Type B pancreatic cell (in vitro differentiated cells): ENCODE measurements at regions not wholly inside any gene's neighbourhood (a gene's known extent, or its start where the extent isn't known, plus 50 kb on each side); places are given as distances from the start of the nearest gene placed in this dataset.

Experiments
- DNase-seq: peaks from one replicate; pipeline ENCODE4 v3.0.0; 2021; ENCODE audit warnings: mixed read lengths; ENCODE audit not compliant: unreplicated experiment; ENCODE audit errors: extremely low spot score
- H3K27ac Mint-ChIP-seq: 2 replicates; pipeline ENCODE4 v1.8.0; 2021; ENCODE audit warnings: mild to moderate bottlenecking, mixed read lengths
- H3K27me3 Mint-ChIP-seq: 2 replicates; pipeline ENCODE4 v1.8.0; 2021; ENCODE audit warnings: mixed read lengths
- H3K36me3 Mint-ChIP-seq: 2 replicates; pipeline ENCODE4 v1.8.0; 2021; ENCODE audit warnings: mixed read lengths
- H3K4me1 Mint-ChIP-seq: one replicate; pipeline ENCODE4 v1.8.0; 2021; ENCODE audit warnings: mixed read lengths; ENCODE audit not compliant: unreplicated experiment
- H3K4me3 Mint-ChIP-seq: 2 replicates; pipeline ENCODE4 v1.8.0; 2021; ENCODE audit warnings: mild to moderate bottlenecking, mixed read lengths
- H3K9me3 Mint-ChIP-seq: 2 replicates; pipeline ENCODE4 v1.8.0; 2021; ENCODE audit warnings: mixed read lengths
- TF ChIP-seq, protein P1 (sequence below): fragments of 200-600 bp; sonication (generic); conservative IDR thresholded peaks from 2 replicates; pipeline ENCODE4 v1.5.0; 2021; ENCODE audit warnings: antibody characterized with exemption, mild to moderate bottlenecking

DNA sequence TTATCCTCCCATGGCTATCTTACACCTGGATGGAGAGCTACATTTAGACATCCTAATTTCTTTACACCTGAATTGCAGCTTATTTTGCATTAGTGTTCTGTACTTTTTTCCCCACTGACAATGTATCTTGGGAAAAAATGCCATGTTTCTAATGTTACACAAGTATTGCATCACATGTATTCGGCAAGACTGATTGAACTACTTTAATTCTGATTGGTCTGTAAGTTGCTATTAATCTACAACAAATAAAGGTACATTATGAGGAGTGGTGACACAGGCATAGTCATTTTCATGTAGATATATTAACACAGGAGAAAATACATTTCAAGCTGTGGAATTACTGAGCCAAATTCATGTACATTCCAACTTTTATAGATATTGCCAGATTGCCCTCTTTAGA is 558.0 kb downstream of the TRIML1 start:
- TF ChIP-seq, protein P1, sequence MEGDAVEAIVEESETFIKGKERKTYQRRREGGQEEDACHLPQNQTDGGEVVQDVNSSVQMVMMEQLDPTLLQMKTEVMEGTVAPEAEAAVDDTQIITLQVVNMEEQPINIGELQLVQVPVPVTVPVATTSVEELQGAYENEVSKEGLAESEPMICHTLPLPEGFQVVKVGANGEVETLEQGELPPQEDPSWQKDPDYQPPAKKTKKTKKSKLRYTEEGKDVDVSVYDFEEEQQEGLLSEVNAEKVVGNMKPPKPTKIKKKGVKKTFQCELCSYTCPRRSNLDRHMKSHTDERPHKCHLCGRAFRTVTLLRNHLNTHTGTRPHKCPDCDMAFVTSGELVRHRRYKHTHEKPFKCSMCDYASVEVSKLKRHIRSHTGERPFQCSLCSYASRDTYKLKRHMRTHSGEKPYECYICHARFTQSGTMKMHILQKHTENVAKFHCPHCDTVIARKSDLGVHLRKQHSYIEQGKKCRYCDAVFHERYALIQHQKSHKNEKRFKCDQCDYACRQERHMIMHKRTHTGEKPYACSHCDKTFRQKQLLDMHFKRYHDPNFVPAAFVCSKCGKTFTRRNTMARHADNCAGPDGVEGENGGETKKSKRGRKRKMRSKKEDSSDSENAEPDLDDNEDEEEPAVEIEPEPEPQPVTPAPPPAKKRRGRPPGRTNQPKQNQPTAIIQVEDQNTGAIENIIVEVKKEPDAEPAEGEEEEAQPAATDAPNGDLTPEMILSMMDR = no peak
- Mint-ChIP-seq H3K4me1 (no peaks in the 10 kb centered on the region), H3K36me3 (no peaks in the 10 kb centered on the region), H3K27ac (no peak overlapping the region), H3K9me3 (no peaks in the 10 kb centered on the region), H3K4me3 (no peak overlapping the region), H3K27me3 (no peaks in the 10 kb centered on the region)
- DNase-seq = no peak

DNA sequence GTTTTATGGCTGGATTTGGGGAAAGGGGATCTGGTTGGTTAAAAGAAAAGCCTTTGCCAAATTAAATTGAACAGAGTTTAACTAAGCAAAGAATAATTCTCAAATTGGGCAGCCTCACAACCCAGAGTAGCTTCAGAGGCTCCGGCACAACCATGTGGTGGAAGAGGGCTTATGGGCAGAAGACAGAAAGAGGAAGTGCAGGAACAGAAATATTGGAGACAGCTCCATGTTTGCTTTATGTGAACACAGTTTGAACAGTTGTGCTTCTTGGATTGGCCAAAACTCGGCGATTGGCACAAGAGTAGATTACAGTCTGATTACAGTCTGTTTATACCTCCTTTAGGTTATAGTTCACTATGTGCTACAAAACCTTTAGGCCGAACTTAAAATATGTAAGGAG is 562.7 kb downstream of the TRIML1 start:
- no peaks in the 10 kb centered on the region for H3K9me3 Mint-ChIP-seq
- no peaks in the 10 kb centered on the region for H3K36me3 Mint-ChIP-seq
- no peak for DNase-seq
- H3K27me3 Mint-ChIP-seq = no peaks in the 10 kb centered on the region
- H3K4me3 Mint-ChIP-seq = no peak overlapping the region
- H3K4me1 Mint-ChIP-seq = no peaks in the 10 kb centered on the region
- TF ChIP-seq, protein P1 = no peak
- H3K27ac Mint-ChIP-seq = no peak overlapping the region

DNA sequence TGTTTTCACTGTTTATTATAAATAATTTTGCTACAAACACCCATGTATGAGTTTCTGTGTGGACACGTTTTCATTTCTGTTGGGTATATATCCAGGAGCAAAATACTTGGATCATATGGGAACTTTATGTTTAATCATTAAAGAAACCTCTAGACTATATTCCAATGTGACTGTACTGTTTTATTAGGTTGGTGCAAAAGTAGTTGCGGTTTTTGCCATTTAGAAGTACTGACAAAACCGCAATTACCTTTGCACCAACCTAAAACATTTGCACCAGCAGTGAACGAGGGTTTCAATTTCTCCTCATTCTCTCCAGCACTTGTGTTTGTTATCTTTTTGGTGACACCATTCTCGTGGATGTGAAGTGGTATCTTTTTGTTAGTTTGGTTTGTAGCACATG is 565.0 kb downstream of the TRIML1 start:
- H3K27ac Mint-ChIP-seq = no peak overlapping the region
- H3K27me3 Mint-ChIP-seq = no peaks in the 10 kb centered on the region
- DNase-seq = no peak
- H3K9me3 Mint-ChIP-seq = no peaks in the 10 kb centered on the region
- H3K4me3 Mint-ChIP-seq = no peak overlapping the region
- TF ChIP-seq, protein P1 = no peak
- no peaks in the 10 kb centered on the region for H3K4me1 Mint-ChIP-seq
- H3K36me3 Mint-ChIP-seq = no peaks in the 10 kb centered on the region

DNA sequence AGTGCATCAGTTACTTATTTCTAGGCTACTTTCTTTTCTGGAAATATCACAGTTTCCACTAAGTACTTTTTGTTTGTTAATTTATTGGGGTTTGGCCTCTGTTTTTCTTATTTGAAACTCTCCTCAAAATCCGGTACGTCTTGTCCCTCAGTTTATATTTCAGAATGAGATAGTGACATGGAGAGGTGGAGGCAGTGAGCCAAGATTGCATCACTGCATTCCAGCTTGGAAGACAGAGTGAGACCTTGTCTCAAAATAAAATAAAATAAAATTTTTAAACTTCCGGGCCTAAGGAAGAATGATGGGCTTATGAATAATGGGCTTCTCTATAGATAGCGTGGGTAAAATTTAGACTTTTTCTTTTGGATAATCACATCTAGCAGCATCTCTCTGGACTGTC is 567.8 kb downstream of the TRIML1 start:
- Mint-ChIP-seq H3K27me3 (no peaks in the 10 kb centered on the region), H3K9me3 (no peaks in the 10 kb centered on the region), H3K4me1 (no peaks in the 10 kb centered on the region), H3K4me3 (no peak overlapping the region), H3K36me3 (no peaks in the 10 kb centered on the region), H3K27ac (no peak overlapping the region)
- no peak for DNase-seq
- TF ChIP-seq, protein P1 = no peak

DNA sequence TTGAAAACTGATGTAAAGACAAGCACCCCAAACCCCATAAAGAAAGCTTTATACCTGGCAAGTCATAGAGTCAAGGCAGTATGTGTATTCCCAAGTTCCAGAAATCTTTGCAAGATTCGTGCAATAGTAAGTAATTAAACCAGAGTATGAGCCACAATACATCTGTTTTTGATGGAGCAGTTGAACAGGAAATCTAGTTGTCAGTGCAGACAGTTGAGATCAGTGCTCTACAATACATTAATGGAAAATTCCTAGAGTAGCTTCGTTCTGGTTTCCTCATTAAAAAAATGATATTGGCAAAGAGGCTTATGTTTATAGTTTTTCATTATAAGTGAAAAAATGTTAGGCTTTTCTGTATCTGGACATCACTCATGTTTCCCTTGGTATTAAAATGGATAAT is 575.3 kb downstream of the TRIML1 start:
- Mint-ChIP-seq H3K27me3 (no peaks in the 10 kb centered on the region), H3K4me1 (no peaks in the 10 kb centered on the region), H3K4me3 (no peak overlapping the region), H3K27ac (no peak overlapping the region), H3K9me3 (no peaks in the 10 kb centered on the region), H3K36me3 (no peaks in the 10 kb centered on the region)
- TF ChIP-seq, protein P1 = no peak
- no peak for DNase-seq

DNA sequence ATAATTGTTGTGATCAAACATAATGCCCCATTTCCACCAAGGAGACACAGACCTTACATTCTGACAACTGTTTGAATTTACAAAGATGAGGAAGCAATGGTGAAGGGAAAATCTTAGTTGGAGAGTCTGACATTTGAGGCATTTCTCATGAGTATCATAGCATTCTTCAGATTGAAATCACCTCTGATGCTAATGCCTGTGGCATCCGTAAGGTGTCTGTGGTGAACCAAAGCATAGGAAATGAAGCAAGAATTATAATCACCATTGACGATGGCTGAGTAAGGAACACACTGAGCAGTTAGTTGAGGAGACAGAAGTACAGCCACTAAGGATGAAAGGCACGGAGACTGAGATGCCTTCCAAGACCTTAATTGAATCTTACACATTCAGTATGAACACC is 575.7 kb downstream of the TRIML1 start:
- TF ChIP-seq, protein P1 = no peak
- no peak for DNase-seq
- H3K36me3 Mint-ChIP-seq = no peaks in the 10 kb centered on the region
- H3K4me1 Mint-ChIP-seq = no peaks in the 10 kb centered on the region
- no peaks in the 10 kb centered on the region for H3K27me3 Mint-ChIP-seq
- H3K4me3 Mint-ChIP-seq = no peak overlapping the region
- no peak overlapping the region for H3K27ac Mint-ChIP-seq
- no peaks in the 10 kb centered on the region for H3K9me3 Mint-ChIP-seq
